GM12878 (cell line): ENCODE measurements at regions not wholly inside any gene's neighbourhood (a gene's known extent, or its start where the extent isn't known, plus 50 kb on each side); places are given as distances from the start of the nearest gene placed in this dataset.

Experiments used
- EP300 ChIP-seq, 2 experiments: fragments of 150-350 bp in 1 of 2; IDR thresholded peaks; 2 replicates each; pipeline ENCODE4 v1.6.1; 2011 to 2012; ENCODE audit warnings: low read depth in 2 of 2, low read length in 2 of 2, borderline replicate concordance in 1 of 2, improper control_type of control experiment in 1 of 2, inconsistent platforms in 1 of 2; ENCODE audit not compliant: control insufficient read depth in 1 of 2
- EZH2 ChIP-seq: IDR thresholded peaks from 2 replicates; pipeline ENCODE4 v1.6.1; 2012; ENCODE audit warnings: low read depth, mild to moderate bottlenecking, control low read depth, inconsistent platforms, low read length, borderline replicate concordance; ENCODE audit not compliant: control insufficient read depth
- IKZF1 ChIP-seq: fragments of 450-650 bp; conservative IDR thresholded peaks from 2 replicates; pipeline ENCODE4 v1.6.1; 2017; ENCODE audit warnings: antibody characterized with exemption, mild to moderate bottlenecking
- JUND ChIP-seq: IDR thresholded peaks from 2 replicates; pipeline ENCODE4 v1.6.1; 2012; ENCODE audit warnings: low read depth, mild to moderate bottlenecking, low read length, improper control_type of control experiment, moderate library complexity
- MYC ChIP-seq: IDR thresholded peaks from 2 replicates; pipeline ENCODE4 v1.6.1; 2011; ENCODE audit warnings: mild to moderate bottlenecking, low read length, moderate library complexity, inconsistent platforms; ENCODE audit not compliant: insufficient read depth, insufficient replicate concordance, insufficient read length, severe bottlenecking
- NRF1 ChIP-seq: conservative IDR thresholded peaks from 2 replicates; pipeline ENCODE4 v1.6.1; 2011; ENCODE audit warnings: mild to moderate bottlenecking, low read depth, low read length, improper control_type of control experiment
- POLR2AphosphoS5 ChIP-seq: IDR thresholded peaks from 2 replicates; pipeline ENCODE4 v1.6.1; 2011; ENCODE audit warnings: mild to moderate bottlenecking, low read length, inconsistent platforms
- RAD21 ChIP-seq: IDR thresholded peaks from 2 replicates; pipeline ENCODE4 v1.6.1; 2011; ENCODE audit warnings: mild to moderate bottlenecking, low read depth, low read length, moderate library complexity; ENCODE audit not compliant: insufficient read depth
- SIN3A ChIP-seq: IDR thresholded peaks from 2 replicates; pipeline ENCODE4 v1.6.1; 2012; ENCODE audit warnings: low read depth, low read length, improper control_type of control experiment
- TF ChIP-seq, protein P1 (sequence below), 3 experiments: IDR thresholded peaks in 2 of 3; conservative IDR thresholded peaks in 1 of 3; 2 replicates each; pipeline ENCODE4 v1.5.1; 2011; ENCODE audit warnings: low read depth in 3 of 3, low read length in 3 of 3, mild to moderate bottlenecking in 3 of 3, control low read depth in 2 of 3, moderate library complexity in 2 of 3, inconsistent platforms in 1 of 3, mixed read lengths in 1 of 3; ENCODE audit not compliant: control insufficient read depth in 2 of 3, insufficient read depth in 1 of 3; ENCODE audit errors: extremely low read depth in 1 of 3
- TF ChIP-seq, protein P2 (sequence below): IDR thresholded peaks from 2 replicates; pipeline ENCODE4 v1.6.1; 2012; ENCODE audit warnings: low read depth, low read length, improper control_type of control experiment
- TF ChIP-seq, protein P3 (sequence below): fragments of 450-650 bp; IDR thresholded peaks from 2 replicates; pipeline ENCODE4 v1.6.1; 2017; ENCODE audit warnings: low read depth, mild to moderate bottlenecking, moderate library complexity
- TF ChIP-seq, protein P4 (sequence below): IDR thresholded peaks from 2 replicates; pipeline ENCODE4 v1.6.1; 2012; ENCODE audit warnings: low read depth, low read length, improper control_type of control experiment

DNA sequence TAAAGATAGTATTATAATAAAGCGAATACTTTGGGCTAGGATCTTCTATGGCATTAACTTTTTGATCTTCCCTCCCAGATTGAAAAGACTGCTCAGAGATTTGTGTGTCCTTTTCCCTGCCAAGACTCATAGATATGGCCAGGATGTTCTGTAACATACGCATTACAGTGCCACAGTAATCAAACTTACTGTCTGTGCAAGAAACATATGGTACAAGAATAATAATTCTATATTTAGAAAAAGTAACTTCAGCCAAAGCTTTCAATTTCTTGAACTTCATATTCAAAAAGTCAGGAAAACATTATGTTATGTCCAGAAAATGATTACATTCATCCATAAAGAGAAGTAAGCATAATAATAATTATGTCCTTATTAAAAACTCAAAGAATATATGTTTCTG lies 100.9 kb upstream of the GUCY1A1 start:
- TF ChIP-seq, protein P1, sequence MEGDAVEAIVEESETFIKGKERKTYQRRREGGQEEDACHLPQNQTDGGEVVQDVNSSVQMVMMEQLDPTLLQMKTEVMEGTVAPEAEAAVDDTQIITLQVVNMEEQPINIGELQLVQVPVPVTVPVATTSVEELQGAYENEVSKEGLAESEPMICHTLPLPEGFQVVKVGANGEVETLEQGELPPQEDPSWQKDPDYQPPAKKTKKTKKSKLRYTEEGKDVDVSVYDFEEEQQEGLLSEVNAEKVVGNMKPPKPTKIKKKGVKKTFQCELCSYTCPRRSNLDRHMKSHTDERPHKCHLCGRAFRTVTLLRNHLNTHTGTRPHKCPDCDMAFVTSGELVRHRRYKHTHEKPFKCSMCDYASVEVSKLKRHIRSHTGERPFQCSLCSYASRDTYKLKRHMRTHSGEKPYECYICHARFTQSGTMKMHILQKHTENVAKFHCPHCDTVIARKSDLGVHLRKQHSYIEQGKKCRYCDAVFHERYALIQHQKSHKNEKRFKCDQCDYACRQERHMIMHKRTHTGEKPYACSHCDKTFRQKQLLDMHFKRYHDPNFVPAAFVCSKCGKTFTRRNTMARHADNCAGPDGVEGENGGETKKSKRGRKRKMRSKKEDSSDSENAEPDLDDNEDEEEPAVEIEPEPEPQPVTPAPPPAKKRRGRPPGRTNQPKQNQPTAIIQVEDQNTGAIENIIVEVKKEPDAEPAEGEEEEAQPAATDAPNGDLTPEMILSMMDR (IDR thresholded peaks at IDR 0.05 in 2 of 3, conservative IDR thresholded peaks at IDR 0.05 in 1 of 3; ENCODE audit: control insufficient read depth in 2 of 3, extremely low read depth in 1 of 3, insufficient read depth in 1 of 3, low read depth in 3 of 3, low read length in 3 of 3), result no peak
- TF ChIP-seq SIN3A (no peak), JUND (no peak), RAD21 (no peak), IKZF1 (no peak), POLR2AphosphoS5 (no peak), EP300 (IDR thresholded peaks at IDR 0.05; ENCODE audit: borderline replicate concordance in 1 of 2, control insufficient read depth in 1 of 2, low read depth in 2 of 2, low read length in 2 of 2) (no peak), EZH2 (no peak), MYC (no peak), NRF1 (no peak)
- TF ChIP-seq, protein P2, sequence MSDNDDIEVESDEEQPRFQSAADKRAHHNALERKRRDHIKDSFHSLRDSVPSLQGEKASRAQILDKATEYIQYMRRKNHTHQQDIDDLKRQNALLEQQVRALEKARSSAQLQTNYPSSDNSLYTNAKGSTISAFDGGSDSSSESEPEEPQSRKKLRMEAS, result no peak
- TF ChIP-seq, protein P3, sequence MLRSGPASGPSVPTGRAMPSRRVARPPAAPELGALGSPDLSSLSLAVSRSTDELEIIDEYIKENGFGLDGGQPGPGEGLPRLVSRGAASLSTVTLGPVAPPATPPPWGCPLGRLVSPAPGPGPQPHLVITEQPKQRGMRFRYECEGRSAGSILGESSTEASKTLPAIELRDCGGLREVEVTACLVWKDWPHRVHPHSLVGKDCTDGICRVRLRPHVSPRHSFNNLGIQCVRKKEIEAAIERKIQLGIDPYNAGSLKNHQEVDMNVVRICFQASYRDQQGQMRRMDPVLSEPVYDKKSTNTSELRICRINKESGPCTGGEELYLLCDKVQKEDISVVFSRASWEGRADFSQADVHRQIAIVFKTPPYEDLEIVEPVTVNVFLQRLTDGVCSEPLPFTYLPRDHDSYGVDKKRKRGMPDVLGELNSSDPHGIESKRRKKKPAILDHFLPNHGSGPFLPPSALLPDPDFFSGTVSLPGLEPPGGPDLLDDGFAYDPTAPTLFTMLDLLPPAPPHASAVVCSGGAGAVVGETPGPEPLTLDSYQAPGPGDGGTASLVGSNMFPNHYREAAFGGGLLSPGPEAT, result no peak
- TF ChIP-seq, protein P4, sequence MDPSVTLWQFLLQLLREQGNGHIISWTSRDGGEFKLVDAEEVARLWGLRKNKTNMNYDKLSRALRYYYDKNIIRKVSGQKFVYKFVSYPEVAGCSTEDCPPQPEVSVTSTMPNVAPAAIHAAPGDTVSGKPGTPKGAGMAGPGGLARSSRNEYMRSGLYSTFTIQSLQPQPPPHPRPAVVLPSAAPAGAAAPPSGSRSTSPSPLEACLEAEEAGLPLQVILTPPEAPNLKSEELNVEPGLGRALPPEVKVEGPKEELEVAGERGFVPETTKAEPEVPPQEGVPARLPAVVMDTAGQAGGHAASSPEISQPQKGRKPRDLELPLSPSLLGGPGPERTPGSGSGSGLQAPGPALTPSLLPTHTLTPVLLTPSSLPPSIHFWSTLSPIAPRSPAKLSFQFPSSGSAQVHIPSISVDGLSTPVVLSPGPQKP, result no peak
